Endodermal cell (in vitro differentiated cells): ENCODE measurements at regions not wholly inside any gene's neighbourhood (a gene's known extent, or its start where the extent isn't known, plus 50 kb on each side); places are given as distances from the start of the nearest gene placed in this dataset.

Source experiments
- DNase-seq: peaks from one replicate; pipeline ENCODE4 v3.0.0-alpha.2; 2017
- H3K27ac ChIP-seq: 2 replicates; pipeline ENCODE4 v1.5.1; 2013; ENCODE audit warnings: mild to moderate bottlenecking, low read depth, low read length, moderate library complexity
- H3K27me3 ChIP-seq: 2 replicates; pipeline ENCODE4 v1.6.1; 2013; ENCODE audit warnings: mild to moderate bottlenecking, low read length, moderate library complexity; ENCODE audit not compliant: insufficient read depth, control insufficient read depth, poor library complexity, severe bottlenecking
- H3K36me3 ChIP-seq: 2 replicates; pipeline ENCODE4 v1.7.0; 2013; ENCODE audit warnings: mild to moderate bottlenecking, low read length, moderate library complexity; ENCODE audit not compliant: control insufficient read depth, insufficient read depth
- H3K4me1 ChIP-seq: one replicate; pipeline ENCODE4 v1.7.0; 2013; ENCODE audit warnings: low read length; ENCODE audit not compliant: control insufficient read depth, insufficient read depth
- H3K4me3 ChIP-seq: 2 replicates; pipeline ENCODE4 v1.5.1; 2013; ENCODE audit warnings: mild to moderate bottlenecking, low read length, moderate library complexity
- H3K9ac ChIP-seq: 2 replicates; pipeline ENCODE4 v1.6.1; 2013; ENCODE audit warnings: mild to moderate bottlenecking, low read length, moderate library complexity; ENCODE audit not compliant: poor library complexity, severe bottlenecking; ENCODE audit errors: extremely low read depth
- H3K9me3 ChIP-seq: 2 replicates; pipeline ENCODE4 v1.6.1; 2013; ENCODE audit warnings: mild to moderate bottlenecking, low read length, moderate library complexity; ENCODE audit not compliant: control insufficient read depth
- H3K27ac Mint-ChIP-seq: 2 replicates; pipeline ENCODE4 v1.8.0; 2020; ENCODE audit warnings: mixed read lengths
- H3K27me3 Mint-ChIP-seq: 2 replicates; pipeline ENCODE4 v1.8.0; 2021; ENCODE audit warnings: mild to moderate bottlenecking, mixed read lengths; ENCODE audit not compliant: insufficient read depth
- H3K36me3 Mint-ChIP-seq: 2 replicates; pipeline ENCODE4 v1.8.0; 2020; ENCODE audit warnings: low read depth, mixed read lengths
- H3K4me1 Mint-ChIP-seq: 2 replicates; pipeline ENCODE4 v1.8.0; 2020; ENCODE audit warnings: mixed read lengths
- H3K4me3 Mint-ChIP-seq: 2 replicates; pipeline ENCODE4 v1.8.0; 2020; ENCODE audit warnings: mild to moderate bottlenecking, moderate library complexity, mixed read lengths
- H3K9me3 Mint-ChIP-seq: 2 replicates; pipeline ENCODE4 v1.8.0; 2020; ENCODE audit warnings: mild to moderate bottlenecking, mixed read lengths
- WGBS, 2 experiments: methylation state at CpG; one replicate each; pipeline versions ENCODE4 v1.1.5 to v1.1.7; 2013; ENCODE audit warnings: missing lambda C conversion rate in 2 of 2, mixed read lengths in 1 of 2; ENCODE audit not compliant: insufficient coverage in 1 of 2, insufficient read length in 1 of 2; 5-methylcytosine and 5-hydroxymethylcytosine counted together
- TF ChIP-seq, protein P1 (sequence below): fragments of 200-600 bp; sonication (generic); conservative IDR thresholded peaks from 2 replicates; pipeline ENCODE4 v1.5.0; 2021; ENCODE audit warnings: antibody characterized with exemption, mild to moderate bottlenecking

DNA sequence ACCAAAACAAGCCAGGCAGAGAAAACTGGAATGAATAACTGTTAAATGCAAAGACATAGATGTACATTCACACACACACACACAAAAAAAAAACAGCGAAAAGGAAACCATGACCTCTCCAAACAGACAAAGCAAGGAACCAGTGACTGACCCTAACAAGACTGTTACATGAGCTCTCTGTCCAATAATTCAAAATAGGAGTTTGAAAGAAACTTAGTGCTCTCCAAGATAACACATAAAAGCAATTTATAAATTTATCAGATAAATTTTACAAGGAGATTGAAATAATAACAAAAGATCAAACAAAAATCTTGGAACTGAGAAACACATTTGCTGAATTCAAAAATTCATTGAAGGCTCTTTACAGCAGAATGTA lies 423.5 kb upstream of the RGMB start:
- peaks cover 13% of the 10 kb centered on the region for H3K36me3 ChIP-seq
- H3K9ac ChIP-seq, result no peak overlapping the region
- no peak for DNase-seq
- no peak overlapping the region for H3K27ac ChIP-seq
- WGBS, 2 experiments, result 90 to 100% methylated on average over 1 of the region's 1 CpG
- TF ChIP-seq, protein P1, sequence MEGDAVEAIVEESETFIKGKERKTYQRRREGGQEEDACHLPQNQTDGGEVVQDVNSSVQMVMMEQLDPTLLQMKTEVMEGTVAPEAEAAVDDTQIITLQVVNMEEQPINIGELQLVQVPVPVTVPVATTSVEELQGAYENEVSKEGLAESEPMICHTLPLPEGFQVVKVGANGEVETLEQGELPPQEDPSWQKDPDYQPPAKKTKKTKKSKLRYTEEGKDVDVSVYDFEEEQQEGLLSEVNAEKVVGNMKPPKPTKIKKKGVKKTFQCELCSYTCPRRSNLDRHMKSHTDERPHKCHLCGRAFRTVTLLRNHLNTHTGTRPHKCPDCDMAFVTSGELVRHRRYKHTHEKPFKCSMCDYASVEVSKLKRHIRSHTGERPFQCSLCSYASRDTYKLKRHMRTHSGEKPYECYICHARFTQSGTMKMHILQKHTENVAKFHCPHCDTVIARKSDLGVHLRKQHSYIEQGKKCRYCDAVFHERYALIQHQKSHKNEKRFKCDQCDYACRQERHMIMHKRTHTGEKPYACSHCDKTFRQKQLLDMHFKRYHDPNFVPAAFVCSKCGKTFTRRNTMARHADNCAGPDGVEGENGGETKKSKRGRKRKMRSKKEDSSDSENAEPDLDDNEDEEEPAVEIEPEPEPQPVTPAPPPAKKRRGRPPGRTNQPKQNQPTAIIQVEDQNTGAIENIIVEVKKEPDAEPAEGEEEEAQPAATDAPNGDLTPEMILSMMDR, result peak; percentile 8
- no peaks in the 10 kb centered on the region for H3K4me1 ChIP-seq
- Mint-ChIP-seq H3K4me1 (no peaks in the 10 kb centered on the region), H3K4me3 (no peak overlapping the region), H3K36me3 (peaks cover 42% of the 10 kb centered on the region), H3K27me3 (no peaks in the 10 kb centered on the region), H3K27ac (no peak overlapping the region), H3K9me3 (peaks cover 59% of the 10 kb centered on the region)
- H3K27me3 ChIP-seq, result no peaks in the 10 kb centered on the region
- peaks cover 31% of the 10 kb centered on the region for H3K9me3 ChIP-seq
- H3K4me3 ChIP-seq, result peak overlapping the region; percentile 65

DNA sequence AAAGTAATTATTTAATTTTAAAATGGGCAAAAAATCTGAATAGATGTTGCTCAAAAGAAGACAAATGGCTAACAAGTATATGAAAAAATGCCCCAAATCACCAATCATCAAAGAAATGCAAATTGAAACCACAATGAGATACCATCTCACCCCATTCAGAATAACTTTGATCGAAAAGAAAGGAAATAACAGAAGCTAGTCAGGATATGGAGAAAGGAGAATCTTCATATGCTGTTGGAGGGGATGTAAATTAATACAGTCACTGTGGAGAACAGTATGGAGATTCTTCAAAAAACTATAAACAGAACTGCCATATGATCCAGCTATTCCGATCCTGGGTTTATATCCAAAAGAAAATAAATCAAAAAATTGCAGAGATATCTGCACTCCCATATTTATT lies 418.5 kb upstream of the RGMB start:
- H3K27me3 Mint-ChIP-seq, result no peaks in the 10 kb centered on the region
- TF ChIP-seq, protein P1, result no peak
- H3K4me3 Mint-ChIP-seq, result no peak overlapping the region
- Histone ChIP-seq H3K9me3 (peaks cover 32% of the 10 kb centered on the region), H3K4me3 (no peak overlapping the region), H3K27ac (no peak overlapping the region), H3K36me3 (peaks cover 14% of the 10 kb centered on the region), H3K27me3 (no peaks in the 10 kb centered on the region), H3K4me1 (peaks cover 5% of the 10 kb centered on the region), H3K9ac (no peak overlapping the region)
- peaks cover 27% of the 10 kb centered on the region for H3K36me3 Mint-ChIP-seq
- peaks cover 21% of the 10 kb centered on the region for H3K4me1 Mint-ChIP-seq
- H3K9me3 Mint-ChIP-seq, result peaks cover 37% of the 10 kb centered on the region
- no peak overlapping the region for H3K27ac Mint-ChIP-seq
- 85 to 100% methylated on average over 1 to 2 of the region's 2 CpGs for WGBS, 2 experiments
- DNase-seq, result no peak

DNA sequence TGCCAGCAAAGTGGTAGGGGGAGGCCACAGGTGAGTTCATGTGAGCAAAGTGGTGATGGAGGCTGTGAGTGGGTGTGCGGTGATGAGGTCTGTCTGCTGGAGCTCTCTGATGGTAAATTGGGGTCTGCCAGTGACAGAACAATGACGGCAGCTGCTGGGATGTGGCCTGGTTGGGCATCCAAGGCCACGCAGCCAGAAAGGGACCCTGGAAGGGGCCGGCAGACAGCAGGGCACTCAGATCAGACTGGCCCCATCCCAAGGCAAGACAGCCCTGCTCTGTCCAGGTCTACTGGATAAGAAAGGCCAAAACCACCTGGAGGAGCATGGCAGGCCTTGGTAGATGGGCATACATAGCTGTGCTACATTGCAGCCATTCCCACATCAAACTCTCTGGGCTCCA lies 412.9 kb upstream of the RGMB start:
- no peak overlapping the region for H3K4me3 Mint-ChIP-seq
- Histone ChIP-seq H3K36me3 (peaks cover 20% of the 10 kb centered on the region), H3K4me3 (peak overlapping the region; percentile 71), H3K27me3 (no peaks in the 10 kb centered on the region), H3K27ac (no peak overlapping the region), H3K9ac (no peak overlapping the region), H3K4me1 (peaks cover 10% of the 10 kb centered on the region), H3K9me3 (peaks cover 19% of the 10 kb centered on the region)
- peaks cover 20% of the 10 kb centered on the region for H3K9me3 Mint-ChIP-seq
- H3K27me3 Mint-ChIP-seq, result no peaks in the 10 kb centered on the region
- 95 to 100% methylated on average over 2 to 4 of the region's 4 CpGs for WGBS, 2 experiments
- peaks cover 28% of the 10 kb centered on the region for H3K4me1 Mint-ChIP-seq
- no peak overlapping the region for H3K27ac Mint-ChIP-seq
- TF ChIP-seq, protein P1, result no peak
- DNase-seq, result no peak
- H3K36me3 Mint-ChIP-seq, result peaks cover 23% of the 10 kb centered on the region
